Keratinocyte (primary cell): ENCODE measurements at regions not wholly inside any gene's neighbourhood (a gene's known extent, or its start where the extent isn't known, plus 50 kb on each side); places are given as distances from the start of the nearest gene placed in this dataset.

Experiments
- DNase-seq: peaks from one replicate; pipeline ENCODE4 v3.0.0-alpha.2; 2011; ENCODE audit warnings: low read depth, missing footprints, low spot score
- FAIRE-seq: peaks from 2 replicates; lab custom pipeline; 2011; peaks lifted over from hg19 to GRCh38; lab: Jason Lieb, UNC
- H2AFZ ChIP-seq: 2 replicates; pipeline ENCODE4 v1.6.0; 2012; ENCODE audit warnings: low read length, control low read depth, inconsistent platforms; ENCODE audit not compliant: control insufficient read depth
- H3K27ac ChIP-seq: 2 replicates; pipeline ENCODE4 v1.5.1; 2011; ENCODE audit warnings: low read length; ENCODE audit not compliant: control insufficient read depth, insufficient read depth
- H3K27me3 ChIP-seq: 3 replicates; pipeline ENCODE4 v1.6.0; 2011; ENCODE audit warnings: low read length; ENCODE audit not compliant: control insufficient read depth, insufficient read depth; ENCODE audit errors: extremely low read depth
- H3K36me3 ChIP-seq, 2 experiments: 2 replicates in 1 of 2; 3 replicates in 1 of 2; pipeline ENCODE4 v1.5.1; 2011; ENCODE audit warnings: low read length in 2 of 2, mild to moderate bottlenecking in 1 of 2; ENCODE audit not compliant: control insufficient read depth in 2 of 2, insufficient read depth in 2 of 2; ENCODE audit errors: extremely low read depth in 1 of 2
- H3K4me1 ChIP-seq: 3 replicates; pipeline ENCODE4 v1.5.1; 2011; ENCODE audit warnings: low read length; ENCODE audit not compliant: control insufficient read depth, insufficient read depth; ENCODE audit errors: extremely low read depth
- H3K4me2 ChIP-seq: 3 replicates; pipeline ENCODE4 v1.6.0; 2011; ENCODE audit warnings: low read depth, low read length; ENCODE audit not compliant: control insufficient read depth, insufficient read depth; ENCODE audit errors: extremely low read depth
- H3K4me3 ChIP-seq, 3 experiments: fragments of 200-600 bp in 1 of 3; sonication (generic) in 1 of 3; 2 replicates in 2 of 3; 3 replicates in 1 of 3; pipeline ENCODE4 v1.5.1; 2011 to 2016; ENCODE audit warnings: low read length in 3 of 3, mild to moderate bottlenecking in 3 of 3, control low read depth in 2 of 3, inconsistent platforms in 1 of 3, low read depth in 1 of 3, mixed read lengths in 1 of 3, mixed run types in 1 of 3, moderate library complexity in 1 of 3; ENCODE audit not compliant: control insufficient read depth in 2 of 3, insufficient read depth in 2 of 3; ENCODE audit errors: extremely low read depth in 1 of 3
- H3K79me2 ChIP-seq: 2 replicates; pipeline ENCODE4 v1.6.0; 2012; ENCODE audit warnings: low read length; ENCODE audit not compliant: control insufficient read depth, insufficient read depth
- H3K9ac ChIP-seq: 3 replicates; pipeline ENCODE4 v1.6.0; 2011; ENCODE audit warnings: low read length; ENCODE audit not compliant: control insufficient read depth, insufficient read depth; ENCODE audit errors: extremely low read depth
- H3K9me1 ChIP-seq: 3 replicates; pipeline ENCODE4 v1.6.0; 2011; ENCODE audit warnings: low read length; ENCODE audit not compliant: control insufficient read depth, insufficient read depth; ENCODE audit errors: extremely low read depth
- H3K9me3 ChIP-seq: 2 replicates; pipeline ENCODE4 v1.5.1; 2012; ENCODE audit warnings: low read depth, low read length; ENCODE audit not compliant: control insufficient read depth
- H4K20me1 ChIP-seq: 3 replicates; pipeline ENCODE4 v1.6.0; 2011; ENCODE audit warnings: low read length; ENCODE audit not compliant: control insufficient read depth, insufficient read depth; ENCODE audit errors: extremely low read depth
- CTCF ChIP-seq, 3 experiments: IDR thresholded peaks in 1 of 3; conservative IDR thresholded peaks in 1 of 3; optimal IDR thresholded peaks in 1 of 3; 2 replicates in 2 of 3; 3 replicates in 1 of 3; pipeline versions ENCODE3 to v1.5.1; 2011; ENCODE audit warnings: low read length in 3 of 3, mild to moderate bottlenecking in 3 of 3, moderate library complexity in 2 of 3, control low read depth in 1 of 3, inconsistent platforms in 1 of 3; ENCODE audit not compliant: insufficient read depth in 2 of 3; ENCODE audit errors: extremely low read depth in 1 of 3
- EZH2 ChIP-seq: IDR thresholded peaks from one replicate; pipeline ENCODE4 v1.6.1; 2012; ENCODE audit warnings: inconsistent platforms, mild to moderate bottlenecking, low read length, moderate library complexity
- dilution Hi-C: fragments of 300-500 bp; cut with MboI; formaldehyde crosslinking; loops from one replicate; pipeline ENCODE4 v1.7.0; 2020; ENCODE audit warnings: low sequenced_read_pairs; ENCODE audit not compliant: extremely low pct_ligation_motif_present

GRCh38 chr5:93342563-93343061 lies 238.4 kb downstream of the NR2F1-AS1 start:
- FAIRE-seq, result peak; percentile 55
- dilution Hi-C loops, result no loop called here

GRCh38 chr5:93340881-93341280 lies 240.1 kb downstream of the NR2F1-AS1 start:
- no peak overlapping the region for H3K4me2 ChIP-seq
- DNase-seq (no peak), FAIRE-seq (no peak)
- H3K79me2 ChIP-seq, result no peaks in the 10 kb centered on the region
- H3K36me3 ChIP-seq, result no peaks in the 10 kb centered on the region
- H3K4me1 ChIP-seq, result peaks cover 7% of the 10 kb centered on the region
- H3K9ac ChIP-seq, result no peak overlapping the region
- H3K27me3 ChIP-seq, result no peaks in the 10 kb centered on the region
- H2AFZ ChIP-seq, result no peak overlapping the region
- H4K20me1 ChIP-seq, result no peaks in the 10 kb centered on the region
- no peak for TF ChIP-seq CTCF (optimal IDR thresholded peaks at IDR 0.05 in 1 of 3, IDR thresholded peaks at IDR 0.05 in 1 of 3, conservative IDR thresholded peaks at IDR 0.05 in 1 of 3; ENCODE audit: extremely low read depth in 1 of 3, insufficient read depth in 2 of 3, low read length in 3 of 3)
- TF ChIP-seq EZH2, result no peak
- H3K9me1 ChIP-seq, result no peaks in the 10 kb centered on the region
- H3K4me3 ChIP-seq, result no peak overlapping the region
- no peak overlapping the region for H3K27ac ChIP-seq
- no peaks in the 10 kb centered on the region for H3K9me3 ChIP-seq
- dilution Hi-C loops, result no loop called here

More at GRCh38 chr5:93342563-93343061, 238.4 kb downstream of the NR2F1-AS1 start:
- Histone ChIP-seq H4K20me1 (no peaks in the 10 kb centered on the region), H3K79me2 (no peaks in the 10 kb centered on the region), H3K9me3 (no peaks in the 10 kb centered on the region), H3K4me3 (no peak overlapping the region), H3K9me1 (no peaks in the 10 kb centered on the region), H3K27ac (no peak overlapping the region), H3K27me3 (no peaks in the 10 kb centered on the region), H3K36me3 (no peaks in the 10 kb centered on the region), H3K4me2 (no peak overlapping the region), H3K4me1 (no peaks in the 10 kb centered on the region), H3K9ac (no peak overlapping the region), H2AFZ (peak overlapping the region; percentile 7)
- no peak for TF ChIP-seq EZH2
- TF ChIP-seq CTCF (optimal IDR thresholded peaks at IDR 0.05 in 1 of 3, IDR thresholded peaks at IDR 0.05 in 1 of 3, conservative IDR thresholded peaks at IDR 0.05 in 1 of 3; ENCODE audit: extremely low read depth in 1 of 3, insufficient read depth in 2 of 3, low read length in 3 of 3), result no peak
- no peak for DNase-seq
